SJCRH30 (cell line): ENCODE measurements at regions not wholly inside any gene's neighbourhood (a gene's known extent, or its start where the extent isn't known, plus 50 kb on each side); places are given as distances from the start of the nearest gene placed in this dataset.
A peak's percentile ranks its signal among the peaks of the same experiment; 100 is the strongest.

ENCODE experiments used
- DNase-seq, 2 experiments: peaks; one replicate each; pipeline ENCODE4 v3.0.0-alpha.2; 2015 to 2020
- H3K27ac ChIP-seq: fragments of 250-450 bp; sonication (Bioruptor Pico); 2 replicates; pipeline ENCODE4 v1.5.1; 2020; ENCODE audit warnings: mild to moderate bottlenecking, moderate library complexity
- H3K27me3 ChIP-seq: fragments of 250-450 bp; sonication (Bioruptor Pico); 2 replicates; pipeline ENCODE4 v1.5.1; 2020; ENCODE audit warnings: mild to moderate bottlenecking, moderate library complexity
- H3K36me3 ChIP-seq: fragments of 250-450 bp; sonication (Bioruptor Pico); 2 replicates; pipeline ENCODE4 v1.5.1; 2020; ENCODE audit warnings: mild to moderate bottlenecking, moderate library complexity
- H3K4me1 ChIP-seq: fragments of 250-450 bp; sonication (Bioruptor Pico); 2 replicates; pipeline ENCODE4 v1.5.1; 2020; ENCODE audit warnings: mild to moderate bottlenecking, moderate library complexity
- H3K4me3 ChIP-seq: fragments of 250-450 bp; sonication (Bioruptor Pico); 2 replicates; pipeline ENCODE4 v1.5.1; 2020; ENCODE audit warnings: mild to moderate bottlenecking, moderate library complexity
- H3K9me3 ChIP-seq: fragments of 250-450 bp; sonication (Bioruptor Pico); replicated peaks from 2 replicates; pipeline ENCODE4 v1.5.1; 2020; ENCODE audit warnings: mild to moderate bottlenecking, moderate library complexity

DNA sequence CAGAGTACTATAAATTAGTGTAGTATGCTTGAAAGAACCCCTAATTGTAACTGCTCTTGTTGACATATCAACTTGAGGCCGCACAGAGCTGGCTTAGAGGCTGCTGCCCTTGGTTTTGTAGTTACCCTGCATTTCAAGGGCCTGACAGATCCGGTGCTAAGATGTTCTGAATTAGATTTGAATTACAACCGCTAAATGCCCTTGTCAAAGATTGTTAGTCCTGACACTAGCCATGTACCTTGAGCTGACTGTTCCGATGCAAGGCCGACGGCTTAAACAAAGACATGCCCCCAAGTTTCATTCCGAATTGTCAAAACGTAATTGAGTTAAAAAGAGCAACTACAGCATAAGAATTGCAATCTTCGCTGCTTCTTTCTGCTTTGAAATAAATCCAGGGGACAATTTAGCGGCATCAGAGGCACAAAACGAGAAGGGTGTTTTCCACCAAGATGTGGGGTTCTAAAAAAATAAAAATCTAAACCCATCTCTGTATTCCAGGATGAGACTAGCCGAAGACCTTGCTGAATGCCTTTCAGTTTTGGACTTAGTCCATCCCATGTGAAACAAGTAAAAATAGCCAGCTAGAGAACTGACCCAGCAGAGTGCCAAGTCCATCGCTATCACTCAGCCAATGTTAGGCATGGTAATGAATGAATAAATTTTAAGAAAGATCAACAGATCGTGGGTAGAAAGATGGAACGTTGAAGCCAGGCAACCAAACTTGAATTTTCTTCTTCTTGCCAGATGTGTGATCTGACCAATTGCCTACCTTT lies 148.7 kb downstream of the DICER1 start:
- H3K4me1 ChIP-seq, result peaks cover 4% of the 10 kb centered on the region; the same call in 1 of the 2 replicates
- H3K27me3 ChIP-seq, result 0 out of 2 replicates have a peak, but pooled peaks cover 2% of the 10 kb centered on the region
- no peak overlapping the region for H3K27ac ChIP-seq
- no peaks in the 10 kb centered on the region for H3K9me3 ChIP-seq
- H3K4me3 ChIP-seq, result no peak overlapping the region
- no peaks in the 10 kb centered on the region for H3K36me3 ChIP-seq
- no peak for DNase-seq

DNA sequence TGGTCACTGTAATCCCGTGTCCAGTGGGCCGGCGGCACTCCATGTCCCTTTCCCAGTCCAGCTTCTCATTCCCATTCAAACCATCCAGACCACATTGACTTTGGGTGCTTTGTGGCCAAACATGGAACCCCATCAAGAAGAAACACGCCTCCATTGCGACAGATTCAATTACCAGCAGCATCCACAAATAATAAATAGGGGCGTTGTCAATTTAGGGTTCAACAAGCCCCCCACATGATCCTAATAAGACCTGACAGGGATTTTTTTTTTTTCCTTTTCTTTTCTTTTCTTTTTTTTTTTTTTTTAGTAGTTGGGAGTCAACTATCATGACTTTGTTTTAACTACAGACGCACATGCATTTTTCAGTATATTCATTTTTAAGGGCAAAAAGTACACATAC lies 149.4 kb downstream of the DICER1 start:
- Histone ChIP-seq H3K27ac (no peak overlapping the region), H3K36me3 (no peaks in the 10 kb centered on the region), H3K4me3 (no peak overlapping the region), H3K27me3 (0 out of 2 replicates have a peak, but pooled peaks cover 2% of the 10 kb centered on the region), H3K4me1 (peaks cover 4% of the 10 kb centered on the region; the same call in 1 of the 2 replicates), H3K9me3 (no peaks in the 10 kb centered on the region)
- DNase-seq, result no peak

DNA sequence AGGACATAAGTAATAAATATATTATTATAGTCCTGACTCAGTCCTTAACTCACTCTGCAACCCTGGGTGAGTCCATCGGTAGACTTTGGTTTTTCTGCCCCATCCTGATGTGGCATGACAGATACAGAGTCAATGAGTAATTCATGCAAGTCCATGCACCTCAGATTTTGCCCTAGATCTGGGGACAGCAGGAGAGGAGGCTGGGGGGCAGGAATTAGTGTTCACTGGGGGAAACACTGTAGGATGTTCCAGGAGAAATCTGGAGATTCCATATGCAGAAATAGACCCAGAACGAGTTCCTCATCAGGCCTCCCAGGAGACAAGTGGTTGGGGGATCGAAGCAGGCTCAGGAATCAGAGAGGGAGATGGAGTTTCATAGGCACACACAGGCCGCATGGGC lies 150.8 kb downstream of the DICER1 start:
- Histone ChIP-seq H3K4me3 (no peak overlapping the region), H3K4me1 (peaks cover under 1% of the 10 kb centered on the region; the same call in 1 of the 2 replicates), H3K9me3 (no peaks in the 10 kb centered on the region), H3K27me3 (0 out of 2 replicates have a peak, but pooled peaks cover 2% of the 10 kb centered on the region), H3K36me3 (no peaks in the 10 kb centered on the region), H3K27ac (no peak overlapping the region)
- DNase-seq, result no peak

DNA sequence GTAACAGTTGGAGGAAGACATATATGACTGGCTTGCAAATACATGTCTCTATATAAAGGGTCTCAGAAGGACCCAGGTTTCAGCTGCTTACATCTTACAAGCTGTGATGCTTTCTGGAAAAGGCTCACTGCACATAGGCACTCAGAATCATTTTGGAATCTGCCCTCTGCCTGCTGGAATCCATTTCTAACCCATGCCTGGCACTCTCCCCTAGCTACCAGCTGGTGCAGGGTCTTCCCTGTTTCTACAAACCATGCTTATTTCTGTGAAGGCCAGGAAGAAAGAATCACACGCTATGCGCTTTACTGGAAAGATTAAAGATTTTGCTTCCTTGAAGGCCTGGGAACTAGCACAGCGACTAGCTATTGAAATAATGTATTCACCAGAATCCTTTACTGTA lies 151.3 kb downstream of the DICER1 start:
- Histone ChIP-seq H3K27me3 (0 out of 2 replicates have a peak, but pooled peaks cover 2% of the 10 kb centered on the region), H3K27ac (no peak overlapping the region), H3K9me3 (no peaks in the 10 kb centered on the region), H3K4me1 (no peaks in the 10 kb centered on the region; the same call in 1 of the 2 replicates), H3K36me3 (no peaks in the 10 kb centered on the region), H3K4me3 (no peak overlapping the region)
- DNase-seq, result no peak

DNA sequence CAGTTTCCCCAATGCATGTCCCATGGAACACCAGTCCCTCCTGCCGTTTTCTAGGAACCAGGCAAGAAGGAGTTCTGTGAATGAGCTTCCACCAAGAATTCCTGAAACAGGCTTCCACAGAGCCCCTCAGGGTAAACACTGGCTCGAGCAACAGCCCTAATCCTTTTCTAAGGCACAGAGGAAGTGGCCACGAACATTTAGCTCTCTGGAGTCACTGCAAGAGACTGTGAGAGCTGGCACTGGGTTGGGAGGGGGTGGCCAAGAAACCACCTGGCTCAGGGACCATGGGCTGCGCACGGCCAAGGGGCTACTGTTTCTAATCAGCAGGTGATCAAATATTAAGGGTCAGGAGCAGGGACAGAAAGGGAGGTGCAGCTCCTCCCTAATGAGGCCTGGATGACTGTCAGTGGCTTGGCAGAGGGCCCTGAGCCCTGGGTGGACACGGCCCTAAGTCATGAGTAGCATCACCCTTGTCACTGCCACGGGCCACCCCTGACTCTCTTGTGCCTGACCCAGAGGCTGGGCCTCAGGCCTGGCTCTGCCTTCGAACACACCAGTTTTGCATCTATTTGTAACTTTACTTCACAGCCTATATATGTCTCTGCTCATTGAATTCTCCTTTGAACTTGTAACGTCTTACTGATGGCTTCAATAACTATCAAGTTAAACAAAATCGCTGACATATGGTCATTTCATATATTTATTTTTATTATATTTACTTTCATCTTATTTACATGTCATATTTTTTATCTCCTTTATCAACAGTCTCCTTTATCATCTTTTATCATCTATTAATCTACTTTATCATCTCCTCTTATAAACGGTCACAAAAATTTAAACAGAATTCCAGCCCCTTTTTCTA lies 154.0 kb downstream of the DICER1 start:
- Histone ChIP-seq H3K4me1 (no peaks in the 10 kb centered on the region; the same call in 1 of the 2 replicates), H3K9me3 (no peaks in the 10 kb centered on the region), H3K27ac (no peak overlapping the region), H3K4me3 (no peak overlapping the region), H3K36me3 (no peaks in the 10 kb centered on the region), H3K27me3 (0 out of 2 replicates have a peak, but pooled peaks cover 2% of the 10 kb centered on the region)
- peak in 1 of 2 experiments; percentile 24 for DNase-seq

DNA sequence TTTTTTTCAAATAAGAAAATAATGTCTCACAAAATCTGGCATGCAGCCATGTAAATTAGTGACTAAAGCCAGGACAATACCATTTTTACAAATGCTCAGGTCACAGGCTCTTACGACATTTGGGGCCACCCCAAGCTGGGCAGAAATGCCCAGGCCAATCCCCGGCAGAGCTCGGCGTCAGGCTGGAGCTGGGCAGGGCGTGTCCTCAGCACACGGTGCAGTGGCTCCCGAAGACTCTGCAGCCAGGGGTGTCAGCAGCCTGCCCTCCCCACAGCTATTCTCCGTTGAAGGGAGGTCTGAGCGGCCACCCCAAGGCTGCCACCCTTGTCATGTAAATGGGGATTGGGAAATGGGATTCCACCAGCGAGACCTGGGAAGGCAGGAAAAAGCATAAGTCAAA lies 158.6 kb downstream of the DICER1 start:
- H3K4me1 ChIP-seq, result no peaks in the 10 kb centered on the region; the same call in 1 of the 2 replicates
- DNase-seq, result no peak
- no peak overlapping the region for H3K4me3 ChIP-seq
- no peaks in the 10 kb centered on the region for H3K36me3 ChIP-seq
- H3K27ac ChIP-seq, result no peak overlapping the region
- no peaks in the 10 kb centered on the region for H3K27me3 ChIP-seq
- no peaks in the 10 kb centered on the region for H3K9me3 ChIP-seq

DNA sequence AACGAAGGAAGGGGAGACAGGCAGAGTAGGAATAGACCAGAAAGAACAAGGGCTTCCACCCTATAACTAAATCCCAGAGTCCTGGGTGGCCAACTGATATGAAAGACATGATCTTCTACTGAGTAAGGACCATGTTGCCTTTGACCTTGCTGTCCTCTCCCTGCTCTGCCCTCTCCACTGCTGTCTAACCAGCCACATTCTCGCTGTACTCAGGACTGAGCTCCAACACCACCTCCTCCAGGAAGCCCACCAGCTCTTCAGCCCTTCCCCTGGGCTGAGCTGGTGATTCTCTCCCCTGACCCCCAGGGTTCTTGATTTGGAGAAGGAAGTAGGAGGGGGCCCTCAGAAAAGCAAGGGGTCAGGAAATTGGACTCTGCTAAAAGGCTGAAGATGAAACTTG lies 159.2 kb downstream of the DICER1 start:
- DNase-seq, result no peak
- Histone ChIP-seq H3K9me3 (no peaks in the 10 kb centered on the region), H3K4me3 (no peak overlapping the region), H3K4me1 (no peaks in the 10 kb centered on the region; the same call in 1 of the 2 replicates), H3K36me3 (no peaks in the 10 kb centered on the region), H3K27me3 (no peaks in the 10 kb centered on the region), H3K27ac (no peak overlapping the region)

DNA sequence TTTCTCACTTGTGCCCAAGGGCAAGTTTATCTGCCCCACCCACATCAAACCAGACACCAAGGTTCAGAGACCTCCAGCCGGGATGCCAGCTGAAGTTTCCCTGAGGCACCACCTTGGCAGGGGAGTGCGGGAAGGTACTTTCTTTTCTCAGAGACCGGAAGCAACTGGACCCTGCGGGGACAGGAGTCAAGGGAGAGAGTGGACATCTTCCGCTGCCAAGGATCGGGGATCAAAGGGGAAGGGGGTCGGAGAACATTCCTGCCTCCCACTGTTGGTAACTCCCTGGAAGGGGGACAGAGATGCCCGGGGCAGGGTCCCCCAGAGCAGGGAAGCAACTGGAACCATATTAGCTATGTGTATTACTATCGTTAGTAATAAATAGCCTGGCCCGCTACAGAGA lies 161.8 kb downstream of the DICER1 start:
- no peaks in the 10 kb centered on the region for H3K36me3 ChIP-seq
- no peaks in the 10 kb centered on the region for H3K4me1 ChIP-seq
- H3K9me3 ChIP-seq, result no peaks in the 10 kb centered on the region
- H3K27me3 ChIP-seq, result no peaks in the 10 kb centered on the region
- H3K4me3 ChIP-seq, result no peak overlapping the region
- H3K27ac ChIP-seq, result no peak overlapping the region
- no peak for DNase-seq

DNA sequence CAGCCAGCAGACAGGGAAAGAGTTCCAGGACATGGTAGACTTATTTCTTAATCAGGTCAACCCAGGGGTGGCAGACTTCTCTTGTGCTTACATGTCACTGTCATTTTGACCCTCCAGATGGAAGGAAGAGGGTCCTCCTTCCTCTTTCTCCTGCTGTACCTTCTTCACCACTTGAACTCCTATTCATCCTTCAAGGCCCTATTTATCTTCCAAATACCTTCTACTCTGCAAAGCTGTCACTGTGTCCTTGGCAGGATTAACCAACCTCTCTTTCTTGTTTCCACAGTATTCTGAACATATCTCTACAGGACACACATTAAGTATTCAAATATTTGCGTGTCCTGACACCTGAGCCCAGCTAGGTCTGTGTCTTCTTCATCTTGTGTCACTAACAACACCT lies 163.1 kb downstream of the DICER1 start:
- H3K36me3 ChIP-seq, result no peaks in the 10 kb centered on the region
- no peaks in the 10 kb centered on the region for H3K9me3 ChIP-seq
- no peak overlapping the region for H3K4me3 ChIP-seq
- DNase-seq, result no peak
- H3K4me1 ChIP-seq, result 0 out of 2 replicates have a peak, but pooled peaks cover 3% of the 10 kb centered on the region
- no peak overlapping the region for H3K27ac ChIP-seq
- H3K27me3 ChIP-seq, result no peaks in the 10 kb centered on the region

DNA sequence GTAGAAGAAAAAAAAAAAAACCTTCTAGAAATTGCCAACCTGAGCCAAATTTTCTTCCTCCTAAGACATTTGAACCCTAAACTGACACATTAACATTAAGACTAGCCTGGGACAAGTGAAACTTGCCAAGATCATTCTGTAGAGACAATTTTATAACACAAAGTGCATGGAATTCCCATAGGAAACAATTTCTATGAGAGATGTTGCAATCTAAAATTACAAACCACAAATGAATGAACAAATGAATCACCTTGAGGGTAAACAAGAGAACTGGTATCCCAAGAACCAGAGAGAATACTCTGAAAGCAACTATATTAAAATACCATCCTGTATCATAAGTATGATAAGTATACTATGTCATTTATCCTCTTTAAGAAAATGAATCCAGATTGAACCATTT lies 165.3 kb downstream of the DICER1 start:
- no peak overlapping the region for H3K27ac ChIP-seq
- no peaks in the 10 kb centered on the region for H3K36me3 ChIP-seq
- no peak for DNase-seq
- H3K4me1 ChIP-seq, result 0 out of 2 replicates have a peak, but pooled peaks cover 3% of the 10 kb centered on the region
- no peaks in the 10 kb centered on the region for H3K27me3 ChIP-seq
- H3K4me3 ChIP-seq, result no peak overlapping the region
- H3K9me3 ChIP-seq, result no peaks in the 10 kb centered on the region; the same call in 1 of the 2 replicates

DNA sequence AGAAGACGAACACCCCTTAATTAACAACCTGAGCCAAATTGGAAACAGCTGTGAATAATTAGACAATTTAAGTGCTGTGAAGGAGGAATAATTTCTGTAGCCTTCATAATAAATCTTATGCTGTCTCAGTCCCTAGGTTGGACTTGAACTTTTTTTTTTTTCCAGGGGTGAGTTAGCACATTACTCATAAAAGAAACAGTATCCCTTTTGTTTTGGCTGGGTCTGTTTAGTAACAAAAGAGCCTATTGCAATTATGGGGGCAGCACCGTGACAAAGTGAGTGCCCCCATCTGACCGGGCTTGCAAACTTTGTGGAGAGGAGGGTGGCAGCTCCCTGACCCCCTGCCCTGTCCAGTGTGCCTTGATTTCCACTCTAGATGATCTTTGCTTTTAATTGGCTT lies 167.4 kb downstream of the DICER1 start:
- Histone ChIP-seq H3K4me1 (0 out of 2 replicates have a peak, but pooled peaks cover 3% of the 10 kb centered on the region), H3K4me3 (no peak overlapping the region), H3K36me3 (no peaks in the 10 kb centered on the region), H3K27me3 (no peaks in the 10 kb centered on the region), H3K27ac (no peak overlapping the region), H3K9me3 (no peaks in the 10 kb centered on the region; the same call in 1 of the 2 replicates)
- peak in 1 of 2 experiments; percentile 28 for DNase-seq

DNA sequence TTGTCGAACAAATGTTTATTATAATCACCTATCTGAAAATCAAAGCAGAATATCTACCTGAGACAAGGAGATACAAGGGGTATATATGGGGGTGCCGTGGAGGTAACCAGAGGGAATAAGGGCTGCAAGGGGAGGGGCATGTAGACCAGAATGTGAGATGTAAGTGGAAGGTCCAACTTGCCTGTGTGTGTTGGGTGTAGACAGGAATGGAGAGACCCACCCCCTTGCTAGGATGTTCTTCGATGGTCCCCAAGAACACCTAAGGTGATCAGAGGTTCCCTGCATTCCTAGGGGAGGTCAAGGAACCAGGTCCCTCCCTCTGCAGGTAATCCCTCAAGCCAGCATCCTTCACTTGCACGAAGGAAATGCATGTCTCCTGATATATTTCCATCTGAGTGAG lies 167.9 kb downstream of the DICER1 start:
- Histone ChIP-seq H3K36me3 (no peaks in the 10 kb centered on the region), H3K9me3 (no peaks in the 10 kb centered on the region; the same call in 1 of the 2 replicates), H3K4me1 (0 out of 2 replicates have a peak, but pooled peaks cover 3% of the 10 kb centered on the region), H3K27ac (no peak overlapping the region), H3K4me3 (no peak overlapping the region), H3K27me3 (no peaks in the 10 kb centered on the region)
- DNase-seq, result no peak

DNA sequence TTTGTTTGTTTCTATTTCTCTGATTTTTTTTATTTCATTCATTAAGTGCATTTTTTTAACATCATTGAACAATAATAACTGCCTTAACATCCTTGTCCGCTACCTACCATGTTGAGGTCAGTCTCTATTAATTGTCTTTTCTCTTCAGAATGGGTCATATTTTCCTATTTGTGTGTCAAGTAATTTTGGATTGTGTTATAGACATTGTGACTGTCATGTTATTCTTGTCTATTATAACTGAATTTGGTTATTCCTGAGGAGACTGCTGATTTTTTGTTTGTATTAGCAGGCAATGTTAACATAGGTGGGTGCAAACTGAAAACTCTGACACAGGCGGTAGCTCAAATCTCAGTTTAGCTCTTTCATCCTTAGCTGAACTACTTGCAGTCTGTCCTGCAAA lies 169.9 kb downstream of the DICER1 start:
- H3K27ac ChIP-seq, result no peak overlapping the region
- H3K36me3 ChIP-seq, result no peaks in the 10 kb centered on the region
- no peak overlapping the region for H3K4me3 ChIP-seq
- H3K27me3 ChIP-seq, result no peaks in the 10 kb centered on the region
- no peak for DNase-seq
- H3K9me3 ChIP-seq, result no peaks in the 10 kb centered on the region; the same call in 1 of the 2 replicates
- H3K4me1 ChIP-seq, result 0 out of 2 replicates have a peak, but pooled peaks cover 3% of the 10 kb centered on the region

DNA sequence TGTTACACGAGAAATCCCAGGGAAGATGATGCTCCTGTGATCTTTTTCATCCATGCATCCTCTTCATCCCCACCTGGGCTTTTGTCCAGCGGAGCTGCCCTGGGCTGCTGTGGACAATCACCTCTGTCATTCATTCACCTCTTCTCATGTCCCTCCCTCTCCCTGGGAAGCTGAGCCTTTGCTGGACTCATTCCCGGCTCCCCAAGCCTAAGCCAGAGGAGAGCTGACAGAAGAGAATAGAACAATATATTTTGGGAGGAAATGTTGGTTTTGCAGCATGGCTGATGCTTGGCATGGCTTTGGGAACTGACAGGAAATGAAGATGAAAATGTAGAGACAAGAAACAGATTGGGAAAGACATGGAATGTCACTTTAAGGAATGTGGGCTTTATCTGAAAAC lies 177.4 kb downstream of the DICER1 start:
- no peaks in the 10 kb centered on the region for H3K27me3 ChIP-seq
- no peak overlapping the region for H3K4me3 ChIP-seq
- H3K27ac ChIP-seq, result no peak overlapping the region
- no peak for DNase-seq
- H3K36me3 ChIP-seq, result no peaks in the 10 kb centered on the region
- H3K9me3 ChIP-seq, result no peaks in the 10 kb centered on the region
- H3K4me1 ChIP-seq, result no peaks in the 10 kb centered on the region

DNA sequence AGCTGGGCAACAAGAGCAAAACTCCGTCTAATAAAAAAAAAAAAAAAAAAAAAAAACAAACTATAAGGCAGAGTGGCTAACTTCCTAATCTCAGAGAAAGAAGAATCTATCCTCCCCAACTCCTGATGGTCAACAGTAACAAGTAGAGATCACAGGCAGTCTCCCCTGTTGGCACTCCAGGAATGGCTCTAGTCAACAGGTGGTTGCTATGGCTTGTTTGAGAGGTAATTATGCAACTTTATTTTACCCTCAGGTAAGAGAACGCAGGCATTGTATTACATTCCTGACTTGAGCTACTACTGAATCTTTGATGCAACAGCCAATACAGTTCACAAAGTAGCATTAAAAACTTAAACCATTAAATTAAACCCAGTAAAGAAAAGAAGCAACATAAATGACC lies 180.3 kb downstream of the DICER1 start:
- no peaks in the 10 kb centered on the region for H3K9me3 ChIP-seq
- H3K4me1 ChIP-seq, result no peaks in the 10 kb centered on the region
- no peak for DNase-seq
- H3K36me3 ChIP-seq, result no peaks in the 10 kb centered on the region
- no peak overlapping the region for H3K4me3 ChIP-seq
- no peaks in the 10 kb centered on the region for H3K27me3 ChIP-seq
- H3K27ac ChIP-seq, result no peak overlapping the region
